CD14-positive monocyte (primary cell): ENCODE measurements at regions not wholly inside any gene's neighbourhood (a gene's known extent, or its start where the extent isn't known, plus 50 kb on each side); places are given as distances from the start of the nearest gene placed in this dataset.

ENCODE experiments used
- DNase-seq, 3 donors: peaks; one replicate each; pipeline ENCODE4 v3.0.0-alpha.2; 2011 to 2022
- H2AFZ ChIP-seq: 2 replicates; pipeline ENCODE4 v1.6.0; 2012; ENCODE audit warnings: mild to moderate bottlenecking, low read depth, low read length, inconsistent platforms; ENCODE audit not compliant: insufficient read depth, poor library complexity, severe bottlenecking
- H3K27ac ChIP-seq, 2 donors: 1 replicate in 1 of 2; 2 replicates in 1 of 2; pipeline ENCODE4 v1.5.1; 2012 to 2013; ENCODE audit warnings: low read length in 2 of 2, control low read depth in 1 of 2, inconsistent platforms in 1 of 2, low read depth in 1 of 2, mild to moderate bottlenecking in 1 of 2
- H3K27me3 ChIP-seq, 2 donors: one replicate each; pipeline versions ENCODE4 v1.6.0 to v1.6.1; 2011 to 2013; ENCODE audit warnings: low read length in 2 of 2; ENCODE audit not compliant: control insufficient read depth in 2 of 2, insufficient read depth in 2 of 2
- H3K36me3 ChIP-seq, 2 donors: replicated peaks in 1 of 2; 1 replicate in 1 of 2; 2 replicates in 1 of 2; pipeline versions ENCODE4 v1.5.1 to v1.6.1; 2012 to 2013; ENCODE audit warnings: low read length in 2 of 2, control low read depth in 1 of 2, inconsistent platforms in 1 of 2, mild to moderate bottlenecking in 1 of 2; ENCODE audit not compliant: insufficient read depth in 2 of 2, control insufficient read depth in 1 of 2
- H3K4me1 ChIP-seq, 2 donors: 1 replicate in 1 of 2; 2 replicates in 1 of 2; pipeline versions ENCODE4 v1.5.1 to v1.6.1; 2012 to 2013; ENCODE audit warnings: low read length in 2 of 2, control low read depth in 1 of 2, inconsistent platforms in 1 of 2, mild to moderate bottlenecking in 1 of 2, moderate library complexity in 1 of 2; ENCODE audit not compliant: insufficient read depth in 2 of 2, control insufficient read depth in 1 of 2
- H3K4me2 ChIP-seq: replicated peaks from 2 replicates; pipeline ENCODE3; 2012; ENCODE audit warnings: low read length, moderate library complexity, mild to moderate bottlenecking; ENCODE audit not compliant: poor library complexity, severe bottlenecking; ENCODE audit errors: extremely low read depth
- H3K4me3 ChIP-seq, 3 experiments: fragments of 200-600 bp in 1 of 3; sonication (generic) in 1 of 3; replicated peaks in 1 of 3; 1 replicate in 2 of 3; 2 replicates in 1 of 3; pipeline ENCODE4 v1.5.1; 2011 to 2013; ENCODE audit warnings: low read length in 3 of 3, mild to moderate bottlenecking in 3 of 3, control low read depth in 2 of 3, low read depth in 2 of 3, inconsistent platforms in 1 of 3, moderate library complexity in 1 of 3
- H3K79me2 ChIP-seq: 2 replicates; pipeline ENCODE4 v1.6.0; 2012; ENCODE audit warnings: mild to moderate bottlenecking, control low read depth, inconsistent platforms, low read length, moderate library complexity; ENCODE audit not compliant: insufficient read depth
- H3K9ac ChIP-seq: 2 replicates; pipeline ENCODE4 v1.6.0; 2017; ENCODE audit warnings: low read length, mild to moderate bottlenecking; ENCODE audit not compliant: insufficient read depth, poor library complexity, severe bottlenecking
- H3K9me3 ChIP-seq, 2 donors: replicated peaks in 1 of 2; 1 replicate in 1 of 2; 2 replicates in 1 of 2; pipeline versions ENCODE4 v1.5.1 to v1.6.1; 2012 to 2013; ENCODE audit warnings: low read length in 2 of 2, control low read depth in 1 of 2; ENCODE audit not compliant: control insufficient read depth in 1 of 2, insufficient read depth in 1 of 2
- H4K20me1 ChIP-seq: 2 replicates; pipeline ENCODE4 v1.6.0; 2012; ENCODE audit warnings: mild to moderate bottlenecking, low read length, control low read depth, moderate library complexity; ENCODE audit not compliant: insufficient read depth
- H3K27ac Mint-ChIP-seq, 7 donors: one replicate each; pipeline ENCODE4 v1.8.0; 2020; ENCODE audit warnings: mild to moderate bottlenecking in 7 of 7, mixed read lengths in 7 of 7, moderate library complexity in 6 of 7, inconsistent platforms in 2 of 7
- H3K27me3 Mint-ChIP-seq, 3 donors: one replicate each; pipeline ENCODE4 v1.8.0; 2021 to 2022; ENCODE audit warnings: low read depth in 3 of 3, mild to moderate bottlenecking in 3 of 3, mixed read lengths in 3 of 3, moderate library complexity in 3 of 3, inconsistent platforms in 1 of 3
- H3K36me3 Mint-ChIP-seq, 2 donors: one replicate each; pipeline ENCODE4 v1.8.0; 2020; ENCODE audit warnings: mixed read lengths in 2 of 2, inconsistent platforms in 1 of 2, mild to moderate bottlenecking in 1 of 2
- H3K4me1 Mint-ChIP-seq: one replicate; pipeline ENCODE4 v1.8.0; 2020; ENCODE audit warnings: mild to moderate bottlenecking, mixed read lengths
- H3K4me3 Mint-ChIP-seq, 2 donors: one replicate each; pipeline ENCODE4 v1.8.0; 2020; ENCODE audit warnings: mild to moderate bottlenecking in 2 of 2, mixed read lengths in 2 of 2, moderate library complexity in 1 of 2
- H3K9me3 Mint-ChIP-seq, 7 donors: one replicate each; pipeline ENCODE4 v1.8.0; 2020 to 2022; ENCODE audit warnings: mixed read lengths in 7 of 7, mild to moderate bottlenecking in 6 of 7, moderate library complexity in 6 of 7, inconsistent platforms in 2 of 7
- WGBS: methylation state at CpG from one replicate; pipeline ENCODE4 v1.1.5; 2013; ENCODE audit warnings: missing lambda C conversion rate; ENCODE audit not compliant: insufficient coverage; 5-methylcytosine and 5-hydroxymethylcytosine counted together
- intact Hi-C, 2 donors: fragments of 100-400 bp; cut with micrococcal nuclease; formaldehyde crosslinking; loops; one replicate each; pipeline versions ENCODE4 v1.15.0 to v1.15.1; 2023
- TF ChIP-seq, protein P1 (sequence below): fragments of 200-600 bp; IDR thresholded peaks from one replicate; pipeline ENCODE4 v1.8.0; 2022; ENCODE audit warnings: antibody characterized with exemption, mild to moderate bottlenecking

DNA sequence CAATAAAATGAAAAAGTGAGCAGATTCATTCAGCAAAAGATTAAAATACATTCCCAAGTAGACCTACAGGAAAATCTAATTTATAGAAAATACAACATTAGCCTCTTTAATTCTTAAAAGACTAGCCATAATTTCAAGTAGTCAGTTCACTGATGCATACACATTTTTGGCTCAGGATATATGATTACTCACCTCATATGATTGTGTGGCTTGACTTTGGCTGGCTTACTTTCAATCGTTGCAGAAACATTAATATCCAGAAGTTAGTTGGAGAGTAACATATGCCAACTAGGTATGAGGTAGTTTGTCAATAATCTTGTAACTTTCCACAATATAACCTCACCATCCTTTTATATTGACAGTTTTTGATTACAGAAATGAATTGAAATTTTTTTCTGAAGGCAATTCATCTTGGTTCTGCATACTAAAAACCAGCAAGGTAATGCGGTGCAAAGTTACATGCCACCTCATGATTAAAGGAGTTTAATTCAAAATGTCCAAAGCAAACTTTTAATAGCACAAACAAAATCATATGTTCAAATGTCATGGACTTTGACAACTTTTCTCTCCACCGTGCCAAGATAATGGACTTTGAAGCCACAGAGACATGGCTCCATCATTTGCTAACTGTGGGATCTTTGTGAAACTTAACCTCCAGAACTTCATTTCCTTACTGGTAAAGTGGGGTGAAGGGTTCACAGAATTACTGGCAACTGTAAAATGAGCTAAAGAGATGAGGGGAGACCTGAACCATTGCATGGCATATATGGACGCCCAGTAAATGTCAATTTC, 76.6 kb upstream of the PAM start:
- peaks cover 0 to 4% (median 1%) of the 10 kb centered on the region in 7 donors for H3K9me3 Mint-ChIP-seq
- intact Hi-C loops, result no loop called here

DNA sequence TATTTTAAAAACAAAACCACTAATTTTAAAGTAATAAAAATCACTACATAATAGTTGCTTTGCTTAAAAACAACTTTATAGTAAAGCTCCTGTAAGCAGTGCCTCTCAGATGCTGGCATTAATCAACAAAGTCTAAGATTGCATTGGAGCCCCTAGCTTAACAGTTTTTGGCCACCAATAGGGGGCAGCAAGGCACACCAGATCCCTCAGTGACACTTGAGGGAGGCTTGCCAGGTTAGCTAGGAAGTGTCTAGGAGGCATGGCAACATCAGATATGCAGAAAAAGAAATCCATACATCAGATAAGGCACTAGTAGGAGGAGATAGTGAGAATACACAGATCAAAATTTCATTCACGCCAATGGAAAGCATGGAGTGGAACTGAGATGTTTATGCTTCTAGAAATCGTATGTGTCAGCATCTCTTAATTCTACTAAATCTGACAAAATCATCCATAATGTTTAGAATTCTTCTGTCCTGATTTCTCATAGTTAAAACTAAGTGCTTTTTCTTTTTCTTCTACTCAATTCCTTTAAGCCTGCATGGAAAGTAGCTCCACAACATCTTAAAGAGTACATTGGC, 73.6 kb upstream of the PAM start:
- H3K9me3 ChIP-seq, result no peaks in the 10 kb centered on the region
- no peaks in the 10 kb centered on the region for H3K79me2 ChIP-seq
- H3K27ac ChIP-seq, result no peak overlapping the region
- H3K9me3 Mint-ChIP-seq, result peaks cover 0 to 4% (median 3%) of the 10 kb centered on the region in 7 donors
- H3K27me3 Mint-ChIP-seq, result no peaks in the 10 kb centered on the region
- no peaks in the 10 kb centered on the region for H3K36me3 Mint-ChIP-seq
- WGBS, result no CpG with 5 or more reads among the region's 2 CpGs
- no peaks in the 10 kb centered on the region for H3K36me3 ChIP-seq
- no peaks in the 10 kb centered on the region for H4K20me1 ChIP-seq
- no peak overlapping the region for H3K4me3 ChIP-seq
- H3K4me1 Mint-ChIP-seq, result no peaks in the 10 kb centered on the region
- TF ChIP-seq, protein P1, sequence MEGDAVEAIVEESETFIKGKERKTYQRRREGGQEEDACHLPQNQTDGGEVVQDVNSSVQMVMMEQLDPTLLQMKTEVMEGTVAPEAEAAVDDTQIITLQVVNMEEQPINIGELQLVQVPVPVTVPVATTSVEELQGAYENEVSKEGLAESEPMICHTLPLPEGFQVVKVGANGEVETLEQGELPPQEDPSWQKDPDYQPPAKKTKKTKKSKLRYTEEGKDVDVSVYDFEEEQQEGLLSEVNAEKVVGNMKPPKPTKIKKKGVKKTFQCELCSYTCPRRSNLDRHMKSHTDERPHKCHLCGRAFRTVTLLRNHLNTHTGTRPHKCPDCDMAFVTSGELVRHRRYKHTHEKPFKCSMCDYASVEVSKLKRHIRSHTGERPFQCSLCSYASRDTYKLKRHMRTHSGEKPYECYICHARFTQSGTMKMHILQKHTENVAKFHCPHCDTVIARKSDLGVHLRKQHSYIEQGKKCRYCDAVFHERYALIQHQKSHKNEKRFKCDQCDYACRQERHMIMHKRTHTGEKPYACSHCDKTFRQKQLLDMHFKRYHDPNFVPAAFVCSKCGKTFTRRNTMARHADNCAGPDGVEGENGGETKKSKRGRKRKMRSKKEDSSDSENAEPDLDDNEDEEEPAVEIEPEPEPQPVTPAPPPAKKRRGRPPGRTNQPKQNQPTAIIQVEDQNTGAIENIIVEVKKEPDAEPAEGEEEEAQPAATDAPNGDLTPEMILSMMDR, result peak; percentile 79
- H3K9ac ChIP-seq, result no peak overlapping the region
- no peak overlapping the region for H3K4me2 ChIP-seq
- intact Hi-C loops, result no loop called here
- H2AFZ ChIP-seq, result no peak overlapping the region
- H3K27me3 ChIP-seq, result no peaks in the 10 kb centered on the region
- H3K4me3 Mint-ChIP-seq, result no peak overlapping the region
- DNase-seq, result peak; percentile 7 to 37 (median 15)
- H3K4me1 ChIP-seq, result no peaks in the 10 kb centered on the region
- no peak overlapping the region for H3K27ac Mint-ChIP-seq

More for the DNA sequence above, 76.6 kb upstream of the PAM start:
- TF ChIP-seq, protein P1, result no peak
- no CpG with 5 or more reads among the region's 4 CpGs for WGBS
- Histone ChIP-seq H4K20me1 (no peaks in the 10 kb centered on the region), H3K4me2 (no peak overlapping the region), H3K79me2 (no peaks in the 10 kb centered on the region), H3K36me3 (no peaks in the 10 kb centered on the region), H3K9me3 (no peaks in the 10 kb centered on the region), H3K4me3 (no peak overlapping the region), H3K4me1 (no peaks in the 10 kb centered on the region), H3K27me3 (no peaks in the 10 kb centered on the region), H3K27ac (no peak overlapping the region), H3K9ac (no peak overlapping the region), H2AFZ (no peak overlapping the region)
- Mint-ChIP-seq H3K4me1 (no peaks in the 10 kb centered on the region), H3K27me3 (peaks cover 0 to 2% (median 0%) of the 10 kb centered on the region in 3 donors), H3K36me3 (no peaks in the 10 kb centered on the region), H3K4me3 (no peak overlapping the region), H3K27ac (no peak overlapping the region)
- DNase-seq, result no peak
